ENCODE measurements at regions not wholly inside any gene's neighbourhood (a gene's known extent, or its start where the extent isn't known, plus 50 kb on each side); places are given as distances from the start of the nearest gene placed in this dataset.
A peak's percentile ranks its signal among the peaks of the same experiment; 100 is the strongest.
"Not testable (repeated sequence)": the region's sequence is repeated elsewhere in the genome, so short reads cannot be mapped to it uniquely, and the experiment has no call there.

DNA sequence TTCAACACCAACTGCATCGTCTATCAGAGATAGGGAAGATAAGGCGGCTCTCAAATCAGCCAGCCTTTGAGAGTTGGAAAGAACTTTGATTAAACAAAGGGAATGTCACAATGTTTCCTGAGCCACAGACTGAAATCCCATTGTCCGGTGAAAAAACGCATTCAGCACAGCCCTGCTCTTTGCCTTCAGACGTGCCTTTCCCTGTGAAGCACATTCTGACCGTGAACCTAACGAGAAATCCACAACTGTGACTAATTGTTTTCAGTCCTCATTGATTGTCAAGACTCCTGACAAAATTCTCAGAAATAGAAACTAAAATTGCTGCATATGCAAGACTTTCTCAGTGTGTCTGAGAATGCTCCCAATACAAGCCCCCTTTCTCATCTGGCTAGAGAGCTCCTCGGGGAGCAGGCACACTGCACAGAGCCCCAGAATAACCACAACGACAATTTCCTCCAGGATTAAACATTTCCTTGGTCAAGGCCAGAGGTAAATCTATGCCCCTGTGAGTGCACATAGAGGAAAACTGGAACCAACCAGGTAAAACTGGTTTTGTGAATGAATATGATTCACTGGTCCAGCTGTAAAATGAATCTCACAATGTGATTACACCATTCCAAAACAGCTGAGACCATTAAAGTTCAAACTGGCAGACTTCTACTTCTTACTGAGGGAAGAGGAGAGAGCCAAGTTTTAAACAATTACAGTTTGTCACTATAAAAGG is 561.9 kb upstream of the ID2 start:
- Histone ChIP-seq H3K27ac (peak overlapping the region in 7 of 21 experiments; percentile 3 to 53 (median 15)), H3K4me3 (no peak overlapping the region)

DNA sequence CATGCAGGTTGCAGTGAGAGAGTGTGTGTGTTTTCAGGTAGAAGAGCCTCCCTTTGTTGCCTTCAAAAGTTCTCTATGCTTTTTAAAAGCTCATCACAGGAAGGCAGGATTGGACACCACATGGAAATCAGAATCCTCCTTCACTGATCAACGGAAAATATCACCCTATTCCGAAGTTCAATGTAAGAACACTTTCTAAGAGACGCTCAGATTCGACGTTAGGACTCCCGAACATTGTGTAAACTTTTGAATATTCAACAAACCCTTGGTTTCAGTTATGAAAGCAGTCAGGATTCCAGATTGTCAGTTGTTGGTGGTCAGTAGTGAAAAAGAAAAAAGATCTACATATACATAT is 561.4 kb upstream of the ID2 start:
- no peak overlapping the region for H3K4me3 ChIP-seq
- H3K27ac ChIP-seq: peak overlapping the region in 2 of 21 experiments; percentile 39 to 47

DNA sequence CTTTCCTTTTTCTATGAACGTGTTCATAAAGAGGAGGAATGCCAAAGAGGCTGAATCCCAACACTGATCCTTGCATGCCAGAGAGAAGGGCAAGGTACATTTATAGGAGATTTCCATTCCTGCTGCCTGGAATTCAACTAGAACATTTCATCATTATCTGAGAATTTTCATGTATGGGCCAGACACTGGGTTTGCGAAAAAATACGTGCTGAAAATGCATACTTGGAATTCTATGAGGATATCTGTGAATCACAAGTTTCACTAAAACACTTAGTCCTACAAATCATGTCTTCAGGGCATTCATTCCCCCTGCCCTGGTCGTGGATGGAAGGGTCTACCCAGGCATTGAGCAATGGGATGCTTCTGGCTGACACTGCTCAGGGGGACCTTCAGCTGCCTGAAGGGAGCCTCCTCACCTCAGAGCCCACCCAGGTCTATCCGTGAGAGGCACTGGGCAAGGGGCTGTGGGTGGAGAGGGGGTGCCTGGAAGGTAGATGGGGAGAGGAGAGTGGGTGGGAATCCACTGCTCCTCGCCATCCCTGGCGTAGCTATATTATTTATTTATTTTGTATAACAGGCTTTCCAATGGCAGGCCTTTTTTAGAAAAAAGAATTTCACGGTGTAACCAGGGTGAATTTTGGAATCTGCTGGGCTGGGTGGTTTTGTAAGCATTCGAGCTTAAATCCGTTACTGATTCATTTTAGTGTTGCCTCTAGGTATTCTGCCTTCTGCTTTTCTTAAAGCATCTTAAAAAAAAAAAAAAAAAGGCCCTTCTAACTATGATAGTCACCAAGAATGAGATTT is 560.6 kb upstream of the ID2 start:
- Histone ChIP-seq H3K27ac (no peak overlapping the region), H3K4me3 (no peak overlapping the region)

GRCh38 chr2:8121826-8122513 is 559.9 kb upstream of the ID2 start:
- H3K27ac ChIP-seq: no peak overlapping the region
- H3K4me3 ChIP-seq: no peak overlapping the region

DNA sequence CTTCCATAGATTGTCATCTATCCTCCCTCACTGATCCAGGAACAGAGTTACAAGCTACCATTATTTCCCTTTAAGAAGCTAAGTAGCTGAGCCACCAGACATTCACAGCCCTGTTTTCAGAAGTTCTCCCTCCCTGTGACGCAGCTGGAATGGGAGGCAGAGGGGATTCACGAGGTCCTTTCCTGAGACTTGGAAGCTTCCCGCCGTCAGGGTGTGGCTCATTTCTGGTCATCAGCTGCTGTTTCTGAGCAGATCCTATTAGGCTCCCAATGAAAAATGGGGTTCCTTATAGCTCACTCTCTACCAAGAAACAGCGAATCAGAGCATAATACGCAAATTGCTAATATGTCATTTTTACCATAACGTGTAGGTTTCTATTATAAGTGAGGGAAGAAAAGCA is 559.3 kb upstream of the ID2 start:
- H3K27ac ChIP-seq: no peak overlapping the region
- no peak overlapping the region for H3K4me3 ChIP-seq

DNA sequence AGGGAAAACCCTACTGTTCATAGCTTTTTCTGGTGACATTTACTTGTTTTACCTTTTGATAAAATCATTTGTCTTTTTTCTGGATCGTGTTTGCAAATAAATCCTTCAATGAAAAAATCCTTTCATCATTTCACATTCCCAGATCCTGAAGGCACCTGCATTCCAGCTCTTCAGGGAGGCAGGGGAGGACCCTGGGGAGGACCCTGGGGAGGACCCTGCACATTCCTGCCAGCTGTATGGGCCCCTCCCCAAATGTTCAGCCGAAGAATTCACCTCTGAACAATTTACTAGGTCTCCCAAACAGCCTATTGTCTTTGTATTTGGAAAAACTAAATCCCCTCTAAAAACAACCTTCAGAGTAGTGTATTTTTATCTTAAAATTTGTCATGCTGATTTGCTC is 558.4 kb upstream of the ID2 start:
- no peak overlapping the region for H3K4me3 ChIP-seq
- H3K27ac ChIP-seq: no peak overlapping the region

- no peak overlapping the region for H3K4me3 ChIP-seq
- H3K27ac ChIP-seq: no peak overlapping the region
These were observed 555.8 kb upstream of the ID2 start for GRCh38 chr2:8125741-8126711.

GRCh38 chr2:8126783-8127182 is 555.1 kb upstream of the ID2 start:
- Histone ChIP-seq H3K4me3 (no peak overlapping the region), H3K27ac (no peak overlapping the region)

- H3K27ac ChIP-seq, H3K4me3 ChIP-seq: not testable (repeated sequence)
These were observed 550.4 kb upstream of the ID2 start for GRCh38 chr2:8131423-8131822.

DNA sequence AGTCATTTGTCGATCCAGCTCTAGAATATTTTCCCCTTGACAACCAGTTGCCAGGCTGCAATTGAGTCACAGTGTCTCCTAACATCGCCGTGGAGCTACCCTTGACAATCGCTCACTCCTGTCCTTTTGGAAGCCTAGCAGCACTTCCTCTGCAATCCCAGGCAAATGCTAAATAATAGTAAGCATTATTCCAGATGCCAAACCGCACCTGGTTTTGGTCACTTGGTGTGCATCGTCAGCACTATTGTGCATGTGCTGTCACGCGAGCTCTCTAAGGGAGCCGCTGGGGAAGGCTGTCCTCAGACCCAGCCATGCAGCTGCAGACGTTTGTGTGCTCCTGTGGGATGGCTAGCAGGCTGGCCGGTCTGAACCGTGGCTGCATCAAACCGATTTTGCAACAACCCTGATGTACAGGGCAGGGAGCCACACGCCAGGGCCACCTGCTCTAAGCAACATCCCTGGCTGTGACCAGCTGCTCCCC is 549.5 kb upstream of the ID2 start:
- no peak overlapping the region for H3K4me3 ChIP-seq
- no peak overlapping the region for H3K27ac ChIP-seq

- H3K4me3 ChIP-seq: no peak overlapping the region
- no peak overlapping the region for H3K27ac ChIP-seq
These were observed 549.0 kb upstream of the ID2 start for GRCh38 chr2:8132879-8133278.

DNA sequence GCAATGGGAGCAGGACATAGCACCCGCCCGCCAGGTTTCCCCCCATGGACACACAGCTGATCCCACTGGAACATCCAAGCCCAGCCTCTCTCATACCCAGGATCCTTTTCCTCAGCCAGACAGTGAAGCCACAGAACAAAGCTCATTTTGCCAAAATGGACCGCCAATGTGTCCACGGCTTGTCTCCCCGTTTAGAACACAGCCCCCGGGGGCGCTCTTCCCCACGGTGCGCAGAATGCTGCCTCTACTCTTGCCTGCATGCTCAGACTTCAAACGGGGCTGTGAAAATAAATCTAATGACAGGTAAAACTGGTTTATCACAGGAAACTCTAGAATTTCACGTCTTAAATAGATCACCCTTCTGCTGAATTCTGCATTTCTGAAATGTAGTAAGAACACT is 548.5 kb upstream of the ID2 start:
- H3K27ac ChIP-seq: no peak overlapping the region
- H3K4me3 ChIP-seq: no peak overlapping the region

DNA sequence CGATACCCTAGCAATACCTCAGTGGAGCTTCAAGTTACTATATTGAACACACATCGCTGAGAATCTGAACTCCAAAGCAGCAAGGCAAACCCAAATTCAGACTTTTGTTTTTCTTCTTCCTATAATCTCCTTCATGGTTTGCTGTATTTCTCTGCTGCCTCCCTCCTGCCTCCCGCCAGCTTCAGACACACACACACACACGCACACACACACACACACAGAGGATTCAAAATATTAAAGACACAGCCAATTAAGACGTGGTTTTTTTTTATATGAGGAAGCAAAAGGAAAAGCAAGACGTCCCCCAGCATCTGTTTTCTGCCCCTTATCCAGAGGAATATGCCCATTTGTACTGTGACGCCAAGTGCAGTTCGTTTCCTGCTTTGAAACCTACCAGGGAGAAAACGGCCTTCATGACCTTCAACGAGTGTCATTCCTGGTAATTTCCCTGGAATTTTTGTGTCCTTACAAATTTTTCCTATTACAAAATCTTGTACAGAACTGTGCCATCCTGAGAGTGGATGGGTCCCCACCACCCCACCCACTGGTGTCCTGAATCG is 547.9 kb upstream of the ID2 start:
- Histone ChIP-seq H3K4me3 (no peak overlapping the region), H3K27ac (no peak overlapping the region)

- H3K4me3 ChIP-seq: no peak overlapping the region
- peak overlapping the region in 1 of 21 experiments; percentile 6 for H3K27ac ChIP-seq
These were observed 547.4 kb upstream of the ID2 start for GRCh38 chr2:8134473-8134932.

DNA sequence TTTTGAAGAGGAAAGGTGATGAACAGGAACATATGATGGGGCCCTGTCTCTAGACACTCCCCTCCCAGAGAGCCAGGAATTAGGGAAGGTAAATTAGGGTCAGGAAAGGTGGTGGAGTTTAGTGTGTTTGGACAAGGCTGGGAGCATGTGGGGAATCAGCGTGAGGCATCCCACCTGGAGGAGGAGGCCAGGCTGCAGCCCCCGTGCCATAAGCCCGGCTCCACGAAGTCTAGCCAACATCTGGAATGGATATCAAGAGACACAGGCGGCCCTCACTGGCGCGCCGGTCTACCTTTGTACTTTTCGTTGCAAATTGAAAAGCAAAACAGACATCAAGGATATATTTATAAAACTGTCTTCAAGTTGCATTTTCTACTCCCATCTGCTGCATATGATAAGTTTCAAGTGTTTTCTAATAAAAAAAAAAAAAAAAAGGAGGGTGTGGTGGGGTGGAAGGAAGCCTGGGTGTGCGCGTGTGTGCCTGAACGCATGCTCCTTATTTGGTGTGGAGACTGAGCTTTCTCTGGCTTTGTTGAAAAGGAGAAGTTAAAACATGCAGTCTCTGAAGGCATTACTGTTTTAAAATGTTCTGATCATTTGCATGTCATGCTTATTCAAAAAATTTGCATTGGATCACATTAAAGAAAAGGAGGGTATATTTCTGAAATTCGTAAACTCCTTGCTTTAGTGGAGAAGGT is 546.7 kb upstream of the ID2 start:
- Histone ChIP-seq H3K4me3 (no peak overlapping the region), H3K27ac (peak overlapping the region in 1 of 21 experiments; percentile 6)

DNA sequence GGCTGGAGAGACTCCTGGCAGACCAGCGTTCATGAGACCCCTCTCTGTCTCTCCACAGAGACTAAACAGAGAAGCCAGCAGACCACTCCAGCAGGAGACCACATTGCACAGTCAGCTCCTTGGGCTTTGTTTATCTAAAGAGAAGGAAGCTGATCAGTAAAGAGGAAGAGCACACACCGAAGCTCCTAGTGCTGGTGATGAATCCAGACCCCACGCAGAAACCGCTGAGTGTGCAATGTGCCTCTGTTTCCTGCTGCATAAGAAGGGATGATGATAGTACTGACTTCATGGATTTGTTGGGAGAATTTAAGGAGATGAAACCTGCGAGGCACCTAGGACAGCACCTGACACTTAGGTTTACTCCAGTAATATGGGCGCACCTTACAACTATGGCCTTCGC is 544.1 kb upstream of the ID2 start:
- H3K4me3 ChIP-seq: no peak overlapping the region
- H3K27ac ChIP-seq: no peak overlapping the region

DNA sequence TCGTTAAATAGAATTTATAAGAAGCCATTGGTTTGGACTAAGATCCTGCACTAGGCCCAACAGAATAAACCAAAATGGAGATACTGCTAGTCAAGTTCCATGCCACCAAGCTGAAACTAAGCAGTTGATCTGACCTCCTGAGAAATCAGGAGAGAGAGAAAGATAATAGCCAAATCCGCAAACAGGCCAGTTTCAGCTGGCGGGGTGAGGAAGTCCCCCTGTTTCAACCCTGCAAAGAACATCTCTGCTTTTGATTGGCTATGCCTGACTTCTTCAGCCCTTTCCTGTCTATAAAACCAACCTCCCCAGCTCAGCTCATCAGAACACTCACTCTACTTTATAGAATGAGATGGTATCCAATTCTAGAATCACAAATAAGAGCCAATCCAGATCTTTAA is 543.3 kb upstream of the ID2 start:
- no peak overlapping the region for H3K4me3 ChIP-seq
- H3K27ac ChIP-seq: peak overlapping the region in 2 of 21 experiments; percentile 7 to 59

DNA sequence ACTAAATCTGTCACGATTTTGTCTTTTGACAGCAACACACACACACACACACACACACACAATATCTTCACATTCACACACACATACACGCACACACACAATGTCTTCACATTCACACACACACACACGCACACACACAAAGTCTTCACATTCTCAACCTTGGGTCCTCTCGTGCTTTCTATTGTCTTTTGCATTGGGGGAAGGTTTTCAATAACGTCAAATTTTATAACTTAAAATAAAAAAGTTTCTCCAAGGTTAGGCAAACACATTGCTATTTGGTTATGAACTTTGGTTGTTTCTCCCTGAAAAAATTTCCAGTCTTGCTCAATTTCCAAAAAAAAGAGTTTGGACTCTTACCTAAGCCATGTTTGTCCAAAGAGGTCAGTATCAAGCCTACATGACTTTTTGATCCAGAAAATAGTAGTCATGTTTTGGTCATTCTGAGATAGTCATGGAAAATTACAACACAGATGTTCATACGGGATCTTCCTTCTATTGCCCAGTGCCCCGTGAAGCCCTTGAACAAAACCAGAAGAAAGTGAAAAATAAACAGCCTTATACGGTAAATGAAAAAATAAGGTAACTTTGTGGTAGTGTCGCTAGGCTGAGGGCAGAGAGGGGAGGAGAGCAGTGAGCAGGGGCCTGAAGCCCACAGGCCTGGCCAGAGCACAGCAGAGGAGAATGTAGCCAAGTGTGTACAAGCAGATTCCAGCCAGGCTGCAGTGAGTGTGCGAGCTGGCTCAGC is 542.8 kb upstream of the ID2 start:
- Histone ChIP-seq H3K27ac (peak overlapping the region in 4 of 21 experiments; percentile 41 to 68 (median 54)), H3K4me3 (no peak overlapping the region)
